Activated T-cell treated with anti-CD3 and anti-CD28 coated beads, Interleukin-2, amount 50 U/mL, for 4 hours (primary cell): ENCODE measurements at regions not wholly inside any gene's neighbourhood (a gene's known extent, or its start where the extent isn't known, plus 50 kb on each side); places are given as distances from the start of the nearest gene placed in this dataset.

Experiments used
- ATAC-seq, 2 donors: fragments of 200-7000 bp; cut with Tn5 transposase; one replicate each; pipeline ENCODE4 v1.10.0; 2021
- DNase-seq: peaks from one replicate; pipeline ENCODE4 v3.0.0-alpha.2; 2020
- H3K27me3 Mint-ChIP-seq: one replicate; pipeline ENCODE4 v1.8.0; 2021; ENCODE audit warnings: low read depth, mixed read lengths
- H3K36me3 Mint-ChIP-seq: one replicate; pipeline ENCODE4 v1.8.0; 2022; ENCODE audit warnings: mixed read lengths; ENCODE audit not compliant: insufficient read depth
- H3K4me1 Mint-ChIP-seq: one replicate; pipeline ENCODE4 v1.8.0; 2021; ENCODE audit warnings: low read depth, mixed read lengths
- H3K4me3 Mint-ChIP-seq: one replicate; pipeline ENCODE4 v1.8.0; 2021; ENCODE audit warnings: mild to moderate bottlenecking, moderate library complexity, mixed read lengths
- H3K9me3 Mint-ChIP-seq: one replicate; pipeline ENCODE4 v1.8.0; 2021; ENCODE audit warnings: mixed read lengths

GRCh38 chr20:21609981-21610380 lies 95.5 kb upstream of the PAX1 start:
- Mint-ChIP-seq H3K4me3 (no peak overlapping the region), H3K36me3 (no peaks in the 10 kb centered on the region), H3K4me1 (no peaks in the 10 kb centered on the region), H3K9me3 (peaks cover 10% of the 10 kb centered on the region), H3K27me3 (peaks cover 20% of the 10 kb centered on the region)
- no peak for DNase-seq
- ATAC-seq, result no peak

DNA sequence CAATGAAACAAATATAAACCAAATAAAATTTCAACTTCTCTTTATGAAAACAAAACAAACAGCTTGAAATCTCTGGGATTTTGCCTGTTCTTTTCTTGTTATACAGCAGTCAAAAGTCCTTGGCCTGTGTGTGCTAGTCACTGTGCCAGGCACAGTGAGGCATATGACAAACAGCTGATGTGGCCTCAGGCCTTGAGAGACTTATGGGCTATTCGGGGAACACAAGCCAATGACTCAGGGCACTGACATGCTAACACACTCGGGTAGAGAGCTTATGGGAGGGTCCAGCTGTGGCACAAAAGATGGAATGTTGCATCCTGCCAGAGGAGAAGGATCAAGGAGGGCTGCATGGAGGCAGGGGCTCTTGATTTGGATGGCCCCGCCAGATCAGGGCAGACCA lies 95.4 kb upstream of the NKX2-2 start:
- Mint-ChIP-seq H3K27me3 (peaks cover 20% of the 10 kb centered on the region), H3K9me3 (peaks cover 13% of the 10 kb centered on the region), H3K36me3 (peaks cover 1% of the 10 kb centered on the region), H3K4me1 (no peaks in the 10 kb centered on the region), H3K4me3 (no peak overlapping the region)
- no peak for DNase-seq
- no peak for ATAC-seq

- Mint-ChIP-seq H3K9me3 (peaks cover 13% of the 10 kb centered on the region), H3K4me3 (no peak overlapping the region), H3K36me3 (peaks cover 1% of the 10 kb centered on the region), H3K4me1 (no peaks in the 10 kb centered on the region), H3K27me3 (peaks cover 22% of the 10 kb centered on the region)
- ATAC-seq (no peak), DNase-seq (no peak)
Measured at GRCh38 chr20:21608777-21609176, 94.9 kb upstream of the NKX2-2 start.

DNA sequence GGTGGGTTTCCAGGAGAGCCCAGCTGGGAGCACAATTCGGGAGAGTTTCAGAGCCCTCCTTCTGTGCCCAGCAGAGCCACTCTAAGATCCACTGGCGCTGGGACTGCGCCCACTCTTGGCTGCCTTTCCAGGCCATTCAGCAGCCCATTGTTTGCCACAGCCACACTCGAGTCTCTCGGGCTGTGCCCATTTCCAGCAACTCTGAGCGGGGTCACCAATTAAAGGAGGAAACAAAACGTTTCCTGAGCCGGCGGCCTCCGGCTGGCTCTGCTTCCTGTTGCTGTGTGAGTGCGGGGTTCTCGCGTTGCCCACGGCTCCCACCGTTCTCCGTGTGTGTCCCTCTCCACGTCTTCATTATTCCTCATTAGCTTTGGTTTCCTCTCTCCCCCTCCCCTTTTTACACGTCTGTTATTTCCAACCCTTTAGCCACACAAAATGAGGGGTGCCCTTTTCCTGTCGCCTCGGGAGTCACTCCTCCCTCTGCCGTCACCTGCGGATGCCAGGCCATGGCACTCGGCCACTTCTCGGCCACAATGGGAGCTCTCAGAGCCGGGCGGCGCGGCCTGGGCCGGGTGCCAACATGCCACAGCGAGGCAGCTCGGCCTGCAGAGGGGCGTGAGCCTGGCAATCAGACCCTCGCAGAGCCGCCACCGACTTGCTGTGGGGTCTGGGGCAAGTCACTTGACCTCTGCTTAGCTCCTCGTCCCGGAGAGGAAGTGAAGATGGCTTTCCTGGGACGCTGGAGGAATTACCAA lies 94.3 kb upstream of the NKX2-2 start:
- Mint-ChIP-seq H3K4me3 (no peak overlapping the region), H3K4me1 (no peaks in the 10 kb centered on the region), H3K36me3 (peaks cover 1% of the 10 kb centered on the region), H3K9me3 (peaks cover 13% of the 10 kb centered on the region), H3K27me3 (peaks cover 24% of the 10 kb centered on the region)
- ATAC-seq (no peak), DNase-seq (no peak)

DNA sequence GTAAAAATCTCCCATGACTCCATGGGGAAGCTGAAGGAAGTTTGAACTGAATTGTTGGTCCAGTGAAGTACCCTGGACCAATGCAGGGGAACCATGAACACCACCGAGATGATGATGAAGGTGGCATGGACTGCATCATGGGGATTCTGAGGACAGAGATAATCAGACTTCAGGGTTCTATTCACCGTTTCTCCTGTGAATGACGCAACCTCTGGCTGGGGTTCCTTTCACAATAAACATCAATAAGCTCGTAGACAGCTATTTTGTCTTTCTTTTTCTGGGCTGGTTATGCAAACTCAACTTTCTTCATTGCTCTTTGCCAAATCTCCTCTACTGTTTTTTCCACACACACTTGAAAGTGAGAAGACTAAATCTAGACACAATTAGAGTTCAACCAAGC lies 87.9 kb upstream of the NKX2-2 start:
- Mint-ChIP-seq H3K4me1 (no peaks in the 10 kb centered on the region), H3K27me3 (peaks cover 7% of the 10 kb centered on the region), H3K9me3 (peaks cover 33% of the 10 kb centered on the region), H3K36me3 (peaks cover 1% of the 10 kb centered on the region), H3K4me3 (no peak overlapping the region)
- DNase-seq (no peak), ATAC-seq (no peak)

- Mint-ChIP-seq H3K27me3 (peaks cover 19% of the 10 kb centered on the region), H3K4me3 (no peak overlapping the region), H3K9me3 (no peaks in the 10 kb centered on the region), H3K4me1 (no peaks in the 10 kb centered on the region), H3K36me3 (no peaks in the 10 kb centered on the region)
- ATAC-seq (no peak), DNase-seq (no peak)
Measured at GRCh38 chr20:21586682-21587081, 72.8 kb upstream of the NKX2-2 start.

GRCh38 chr20:21583486-21584168 lies 69.8 kb upstream of the NKX2-2 start:
- no peak for DNase-seq
- peaks cover 3% of the 10 kb centered on the region for H3K36me3 Mint-ChIP-seq
- ATAC-seq, result no peak
- H3K4me1 Mint-ChIP-seq, result no peaks in the 10 kb centered on the region
- no peaks in the 10 kb centered on the region for H3K9me3 Mint-ChIP-seq
- H3K4me3 Mint-ChIP-seq, result no peak overlapping the region
- peaks cover 31% of the 10 kb centered on the region for H3K27me3 Mint-ChIP-seq

- Mint-ChIP-seq H3K9me3 (no peaks in the 10 kb centered on the region), H3K4me1 (no peaks in the 10 kb centered on the region), H3K27me3 (peaks cover 23% of the 10 kb centered on the region), H3K4me3 (no peak overlapping the region), H3K36me3 (peaks cover 3% of the 10 kb centered on the region)
- ATAC-seq (no peak), DNase-seq (no peak)
Measured at GRCh38 chr20:21577551-21577950, 63.7 kb upstream of the NKX2-2 start.

DNA sequence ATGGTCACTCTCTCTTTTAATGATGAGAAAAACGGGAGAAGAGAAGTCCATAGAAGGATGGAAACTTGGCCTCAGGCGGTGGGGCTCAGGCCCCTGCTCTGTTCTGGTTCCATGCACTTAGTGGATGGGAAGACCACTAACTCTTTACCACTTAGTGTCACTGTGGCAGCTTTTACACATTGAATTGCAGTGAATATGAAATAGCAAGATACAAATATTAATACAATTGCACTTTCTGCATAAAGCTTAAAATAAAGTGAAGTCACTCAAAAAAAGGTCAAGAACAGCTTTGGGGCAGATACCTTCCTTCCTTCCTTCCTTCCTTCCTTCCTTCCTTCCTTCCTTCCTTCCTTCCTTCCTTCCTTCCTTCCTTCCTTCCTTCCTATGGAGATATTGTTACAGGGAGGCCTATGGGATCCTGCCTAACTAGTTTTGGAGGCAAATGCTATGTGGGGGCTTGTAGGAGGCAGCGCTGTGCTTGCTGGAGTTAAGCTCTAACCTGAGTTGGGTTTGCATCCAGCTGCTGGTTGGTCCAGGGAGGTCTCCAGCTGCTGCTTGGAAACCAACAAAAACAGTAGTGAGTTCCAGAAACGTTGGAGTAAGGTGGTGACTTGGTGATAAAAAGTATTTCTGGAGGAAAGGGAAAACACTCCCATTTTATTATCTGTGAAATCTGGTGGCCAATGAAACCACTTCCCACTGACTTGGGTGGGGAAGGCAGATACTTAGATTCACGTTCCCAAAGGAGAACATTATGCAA lies 62.3 kb upstream of the NKX2-2 start:
- no peak overlapping the region for H3K4me3 Mint-ChIP-seq
- ATAC-seq (no peak), DNase-seq (no peak)
- H3K27me3 Mint-ChIP-seq, result peaks cover 16% of the 10 kb centered on the region
- H3K36me3 Mint-ChIP-seq, result peaks cover 3% of the 10 kb centered on the region
- peaks cover under 1% of the 10 kb centered on the region for H3K4me1 Mint-ChIP-seq
- H3K9me3 Mint-ChIP-seq, result no peaks in the 10 kb centered on the region

- Mint-ChIP-seq H3K9me3 (no peaks in the 10 kb centered on the region), H3K27me3 (peaks cover 8% of the 10 kb centered on the region), H3K4me1 (peaks cover 6% of the 10 kb centered on the region), H3K4me3 (no peak overlapping the region), H3K36me3 (no peaks in the 10 kb centered on the region)
- no peak for DNase-seq
- ATAC-seq, result no peak
Measured at GRCh38 chr20:21575167-21575566, 61.3 kb upstream of the NKX2-2 start.

- Mint-ChIP-seq H3K4me3 (no peak overlapping the region), H3K36me3 (no peaks in the 10 kb centered on the region), H3K27me3 (peaks cover 9% of the 10 kb centered on the region), H3K4me1 (peaks cover 6% of the 10 kb centered on the region), H3K9me3 (no peaks in the 10 kb centered on the region)
- DNase-seq (no peak), ATAC-seq (no peak)
Measured at GRCh38 chr20:21574443-21574842, 60.6 kb upstream of the NKX2-2 start.

DNA sequence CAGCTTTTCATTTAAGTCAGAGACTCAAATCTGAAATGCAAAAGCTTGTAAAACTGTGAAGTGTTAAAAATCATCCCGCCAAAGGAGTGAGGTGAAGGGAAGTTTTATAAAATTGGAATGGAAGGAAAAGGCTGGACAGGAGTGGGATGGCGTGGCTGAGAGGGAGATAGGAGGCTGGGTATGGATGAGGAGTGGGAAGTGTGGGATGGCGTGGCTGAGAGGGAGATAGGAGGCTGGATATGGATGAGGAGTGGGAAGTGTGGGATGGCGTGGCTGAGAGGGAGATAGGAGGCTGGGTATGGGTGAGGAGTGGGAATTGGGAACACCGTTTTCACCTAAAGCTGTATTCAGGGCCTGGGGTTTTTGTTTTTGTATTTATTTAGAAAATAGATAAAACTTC lies 59.4 kb upstream of the NKX2-2 start:
- H3K4me3 Mint-ChIP-seq, result no peak overlapping the region
- H3K4me1 Mint-ChIP-seq, result peaks cover 6% of the 10 kb centered on the region
- no peaks in the 10 kb centered on the region for H3K36me3 Mint-ChIP-seq
- ATAC-seq, result no peak
- peaks cover 17% of the 10 kb centered on the region for H3K27me3 Mint-ChIP-seq
- DNase-seq, result no peak
- H3K9me3 Mint-ChIP-seq, result no peaks in the 10 kb centered on the region

- peak; percentile 20 for DNase-seq
- ATAC-seq, result no peak
- H3K36me3 Mint-ChIP-seq, result no peaks in the 10 kb centered on the region
Measured at GRCh38 chr20:21571841-21572690, 58.2 kb upstream of the NKX2-2 start.

More at GRCh38 chr20:21571841-21572690, 58.2 kb upstream of the NKX2-2 start:
- peaks cover 6% of the 10 kb centered on the region for H3K4me1 Mint-ChIP-seq
- H3K27me3 Mint-ChIP-seq, result peaks cover 17% of the 10 kb centered on the region
- no peak overlapping the region for H3K4me3 Mint-ChIP-seq
- no peaks in the 10 kb centered on the region for H3K9me3 Mint-ChIP-seq
